ENCODE measurements at regions not wholly inside any gene's neighbourhood (a gene's known extent, or its start where the extent isn't known, plus 50 kb on each side); places are given as distances from the start of the nearest gene placed in this dataset.
"Not testable (repeated sequence)": the region's sequence is repeated elsewhere in the genome, so short reads cannot be mapped to it uniquely, and the experiment has no call there.

DNA sequence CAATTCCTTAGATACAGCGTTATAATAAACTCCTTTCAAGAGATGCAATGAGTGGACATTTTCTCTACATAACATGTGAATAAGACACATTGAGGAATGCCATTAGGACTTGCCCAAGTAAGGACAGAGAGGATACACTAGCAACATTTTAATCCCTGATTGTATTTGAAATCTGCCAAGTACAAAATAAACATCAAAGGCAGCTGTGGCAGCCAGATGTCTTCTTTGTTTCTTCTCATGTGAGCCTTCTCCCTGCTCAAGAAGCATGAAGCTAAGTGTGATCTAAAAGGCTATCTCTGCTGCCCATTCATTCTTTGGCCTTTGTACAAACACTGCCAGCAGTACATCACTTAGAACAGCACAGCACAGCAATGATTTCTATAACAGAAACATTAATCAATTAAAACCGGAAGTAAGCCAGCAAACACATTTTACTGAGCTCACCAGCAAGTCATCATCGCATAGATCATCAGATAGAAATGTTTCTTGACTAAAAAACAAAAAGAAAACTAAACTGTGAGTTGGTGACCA lies 364.0 kb downstream of the CNTN6 start:
- intact Hi-C loops (cut with DNase I; ENCODE audit: low total_unique reads): no loop called here
- WGBS, 2 donors: 53 to 59% methylated on average over 3 of the region's 3 CpGs
- no peak for DNase-seq (ENCODE audit: low spot score in 2 of 2)

DNA sequence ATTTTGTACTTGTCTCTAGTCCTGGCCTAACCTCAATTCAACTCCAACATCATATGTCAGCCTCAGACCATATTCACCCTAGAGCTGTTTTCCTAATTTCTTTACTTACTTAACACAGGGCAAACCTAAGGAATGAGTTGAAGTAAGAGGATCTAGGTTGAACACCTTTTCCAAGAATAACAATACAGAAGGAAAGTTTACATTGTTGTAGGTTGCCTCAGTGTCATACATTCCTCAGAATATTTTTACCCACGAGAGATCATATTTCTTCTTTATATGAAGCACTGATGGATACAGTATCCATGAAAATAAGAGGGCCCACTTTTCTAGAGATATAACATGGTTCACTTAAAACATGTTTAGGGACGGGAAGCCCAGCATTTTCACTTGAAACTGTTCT lies 369.5 kb downstream of the CNTN6 start:
- 71 to 75% methylated on average over 2 of the region's 2 CpGs for WGBS, 2 donors
- intact Hi-C loops (cut with DNase I; ENCODE audit: low total_unique reads): no loop called here
- DNase-seq (ENCODE audit: low spot score in 2 of 2): no peak
- TF ChIP-seq POLR2A (IDR thresholded peaks at IDR 0.05): no peak
- TF ChIP-seq, protein P1, sequence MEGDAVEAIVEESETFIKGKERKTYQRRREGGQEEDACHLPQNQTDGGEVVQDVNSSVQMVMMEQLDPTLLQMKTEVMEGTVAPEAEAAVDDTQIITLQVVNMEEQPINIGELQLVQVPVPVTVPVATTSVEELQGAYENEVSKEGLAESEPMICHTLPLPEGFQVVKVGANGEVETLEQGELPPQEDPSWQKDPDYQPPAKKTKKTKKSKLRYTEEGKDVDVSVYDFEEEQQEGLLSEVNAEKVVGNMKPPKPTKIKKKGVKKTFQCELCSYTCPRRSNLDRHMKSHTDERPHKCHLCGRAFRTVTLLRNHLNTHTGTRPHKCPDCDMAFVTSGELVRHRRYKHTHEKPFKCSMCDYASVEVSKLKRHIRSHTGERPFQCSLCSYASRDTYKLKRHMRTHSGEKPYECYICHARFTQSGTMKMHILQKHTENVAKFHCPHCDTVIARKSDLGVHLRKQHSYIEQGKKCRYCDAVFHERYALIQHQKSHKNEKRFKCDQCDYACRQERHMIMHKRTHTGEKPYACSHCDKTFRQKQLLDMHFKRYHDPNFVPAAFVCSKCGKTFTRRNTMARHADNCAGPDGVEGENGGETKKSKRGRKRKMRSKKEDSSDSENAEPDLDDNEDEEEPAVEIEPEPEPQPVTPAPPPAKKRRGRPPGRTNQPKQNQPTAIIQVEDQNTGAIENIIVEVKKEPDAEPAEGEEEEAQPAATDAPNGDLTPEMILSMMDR (IDR thresholded peaks at IDR 0.05): no peak
- no peak overlapping the region for H3K4me3 ChIP-seq (ENCODE audit: low read depth, poor library complexity, severe bottlenecking)

More for the DNA sequence above, 364.0 kb downstream of the CNTN6 start:
- TF ChIP-seq, protein P1 (IDR thresholded peaks at IDR 0.05): no peak
- no peak for TF ChIP-seq POLR2A (IDR thresholded peaks at IDR 0.05)
- H3K4me3 ChIP-seq (ENCODE audit: low read depth, poor library complexity, severe bottlenecking): no peak overlapping the region

DNA sequence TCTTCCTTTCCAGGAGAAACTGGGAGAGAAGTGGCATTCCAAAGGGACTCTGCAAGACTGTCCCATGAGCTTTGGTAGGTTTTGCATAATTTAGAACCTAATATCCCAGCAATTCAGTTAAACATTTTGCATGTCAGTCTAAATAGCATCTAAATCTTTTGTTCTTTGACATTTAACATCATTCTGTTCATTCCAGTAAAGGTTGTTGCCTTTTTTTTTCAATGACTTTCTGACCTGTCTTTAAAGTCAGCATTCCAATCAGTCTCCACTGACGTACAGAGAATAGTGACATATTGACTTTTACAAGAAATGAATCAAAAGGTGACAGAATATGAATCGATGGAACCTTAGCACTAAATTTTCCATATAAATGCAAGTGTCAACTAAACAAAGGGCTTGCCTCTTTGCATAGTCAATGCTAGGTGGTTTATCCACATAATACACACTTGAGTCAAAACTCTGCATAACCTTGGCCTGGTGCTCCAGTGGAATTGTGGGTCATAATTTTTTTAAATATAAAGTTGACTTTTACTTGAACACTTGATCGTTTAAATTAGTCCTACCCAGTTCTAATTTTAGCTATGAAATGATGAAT lies 370.1 kb downstream of the CNTN6 start:
- H3K4me3 ChIP-seq (ENCODE audit: low read depth, poor library complexity, severe bottlenecking): no peak overlapping the region
- 54 to 62% methylated on average over 3 of the region's 3 CpGs for WGBS, 2 donors
- TF ChIP-seq, protein P1 (IDR thresholded peaks at IDR 0.05): no peak
- no peak for TF ChIP-seq POLR2A (IDR thresholded peaks at IDR 0.05)
- intact Hi-C loops (cut with DNase I; ENCODE audit: low total_unique reads): no loop called here
- no peak for DNase-seq (ENCODE audit: low spot score in 2 of 2)

DNA sequence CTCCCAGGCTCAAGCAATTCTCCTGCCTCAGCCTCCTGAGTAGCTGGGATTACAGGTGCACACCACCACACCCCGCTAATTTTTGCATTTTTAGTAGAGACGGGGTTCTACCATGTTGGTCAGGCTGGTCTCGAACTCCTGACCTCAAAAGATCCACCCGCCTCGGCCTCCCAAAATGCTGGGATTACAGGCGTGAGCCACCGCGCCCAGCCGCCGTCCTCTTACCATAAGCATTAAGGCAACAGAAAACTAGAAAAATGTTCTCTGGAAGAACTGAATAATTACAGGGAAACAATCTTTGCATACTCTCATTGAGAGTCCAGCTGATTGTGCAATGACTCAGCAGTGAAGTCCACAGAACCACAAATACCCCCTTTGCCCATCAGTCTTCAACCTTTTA lies 372.3 kb downstream of the CNTN6 start:
- 76 to 86% methylated on average over 10 of the region's 10 CpGs for WGBS, 2 donors

DNA sequence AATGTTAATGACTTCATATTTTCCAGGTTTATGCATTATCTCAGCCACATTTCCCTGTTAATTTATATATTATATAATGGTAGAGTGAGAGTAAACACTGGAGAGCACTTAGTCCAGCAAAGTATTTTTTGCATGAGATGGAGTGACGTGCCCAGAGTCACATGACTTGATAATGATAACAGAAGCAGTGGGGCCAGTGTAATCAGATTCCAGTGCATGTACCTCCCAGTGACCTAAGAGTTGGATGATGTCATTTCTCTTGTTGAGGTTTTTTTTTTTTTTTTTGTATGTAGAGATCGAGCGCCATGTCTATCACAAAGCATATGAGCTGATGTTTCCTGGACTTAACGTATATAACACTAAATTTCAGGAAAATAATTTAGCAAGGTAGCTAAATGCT lies 375.3 kb downstream of the CNTN6 start:
- DNase-seq (ENCODE audit: low spot score in 2 of 2): no peak
- WGBS, 2 donors: 78 to 79% methylated on average over 4 of the region's 4 CpGs
- TF ChIP-seq POLR2A (IDR thresholded peaks at IDR 0.05): no peak
- TF ChIP-seq, protein P1 (IDR thresholded peaks at IDR 0.05): no peak
- intact Hi-C loops (cut with DNase I; ENCODE audit: low total_unique reads): no loop called here
- no peak overlapping the region for H3K4me3 ChIP-seq (ENCODE audit: low read depth, poor library complexity, severe bottlenecking)

More for the DNA sequence above, 372.3 kb downstream of the CNTN6 start:
- intact Hi-C loops (cut with DNase I; ENCODE audit: low total_unique reads); H3K4me3 ChIP-seq (ENCODE audit: low read depth, poor library complexity, severe bottlenecking); DNase-seq (ENCODE audit: low spot score in 2 of 2): not testable (repeated sequence)

DNA sequence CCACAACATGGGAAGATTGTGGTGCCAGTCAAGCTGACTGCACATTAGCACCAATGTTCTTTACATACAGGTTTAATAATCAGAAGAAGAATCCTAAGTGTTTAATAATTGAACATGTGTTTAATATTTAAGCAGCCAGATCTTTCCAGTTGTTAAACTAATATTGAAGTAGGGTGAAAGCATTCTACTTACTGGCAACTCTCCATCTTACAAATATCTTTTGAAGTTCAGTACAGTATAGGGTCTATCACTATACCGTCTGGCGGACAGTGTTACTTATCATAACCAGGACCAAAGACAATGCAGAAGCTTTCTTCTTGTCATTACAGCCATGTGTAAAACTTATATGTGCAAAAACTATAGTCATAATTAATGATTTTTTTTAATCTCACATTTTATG lies 376.4 kb downstream of the CNTN6 start:
- intact Hi-C loops (cut with DNase I; ENCODE audit: low total_unique reads): no loop called here
- TF ChIP-seq, protein P1 (IDR thresholded peaks at IDR 0.05): no peak
- no peak for TF ChIP-seq POLR2A (IDR thresholded peaks at IDR 0.05)
- 64 to 65% methylated on average over 2 of the region's 2 CpGs for WGBS, 2 donors
- DNase-seq (ENCODE audit: low spot score in 2 of 2): no peak
- H3K4me3 ChIP-seq (ENCODE audit: low read depth, poor library complexity, severe bottlenecking): no peak overlapping the region

Measured in lower leg skin (tissue), 4 donors.